ENCODE measurements at regions not wholly inside any gene's neighbourhood (a gene's known extent, or its start where the extent isn't known, plus 50 kb on each side); places are given as distances from the start of the nearest gene placed in this dataset.

DNA sequence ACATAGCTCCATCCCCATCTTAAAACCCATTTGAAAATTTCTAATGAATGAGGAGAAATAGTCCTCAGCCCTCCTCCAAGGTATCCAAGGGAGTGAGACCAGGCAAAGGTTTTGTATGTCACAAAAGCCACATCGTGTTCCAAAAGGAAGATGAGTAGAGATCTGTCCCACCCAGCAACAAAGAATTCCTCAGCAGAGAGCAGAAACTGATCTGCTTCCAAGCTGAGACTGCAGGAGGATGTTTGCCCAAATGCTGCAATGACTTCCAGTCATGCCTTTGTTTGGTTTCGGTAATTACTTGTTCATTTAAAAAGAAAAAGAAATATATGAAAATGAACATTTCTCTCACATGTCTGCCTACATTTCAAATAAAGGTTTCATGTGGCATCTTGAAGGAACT is 186.9 kb downstream of the SETD4 start:
- in situ Hi-C loops (cut with MboI) = no loop called here
- no peak for DNase-seq
- 4 to 7% methylated on average over 2 of the region's 2 CpGs for WGBS, 2 experiments (ENCODE audit: low coverage in 1 of 2, low lambda C conversion rate in 2 of 2, missing lambda C conversion rate in 2 of 2)
- Histone ChIP-seq H3K9ac (no peak overlapping the region), H3K4me2 (ENCODE audit: unreplicated experiment) (no peak overlapping the region), H2AFZ (no peak overlapping the region), H3K79me2 (ENCODE audit: insufficient read depth) (no peaks in the 10 kb centered on the region), H4K20me1 (ENCODE audit: insufficient read depth) (no peaks in the 10 kb centered on the region), H3K27ac (no peak overlapping the region), H3K4me3 (no peak overlapping the region), H3K4me1 (ENCODE audit: insufficient read depth) (no peaks in the 10 kb centered on the region), H3K9me2 (ENCODE audit: insufficient read depth) (no peaks in the 10 kb centered on the region), H3K36me3 (ENCODE audit: low read depth) (no peaks in the 10 kb centered on the region), H3K9me3 (ENCODE audit: low read depth) (no peaks in the 10 kb centered on the region), H3F3A (ENCODE audit: insufficient read depth) (no peaks in the 10 kb centered on the region), H3K27me3 (replicated peaks; ENCODE audit: insufficient read depth) (peaks cover 15% of the 10 kb centered on the region)
- no peak for TF ChIP-seq EZH2 (IDR thresholded peaks at IDR 0.05; ENCODE audit: insufficient read depth, poor library complexity, severe bottlenecking)
- no peak for TF ChIP-seq EZH2phosphoT487 (IDR thresholded peaks at IDR 0.05; ENCODE audit: insufficient read depth, low read depth)

GRCh38 chr21:35871906-35872305 is 188.4 kb downstream of the SETD4 start:
- Histone ChIP-seq H3K9me2 (ENCODE audit: insufficient read depth) (no peaks in the 10 kb centered on the region), H3K4me1 (ENCODE audit: insufficient read depth) (no peaks in the 10 kb centered on the region), H2AFZ (no peak overlapping the region), H3K79me2 (ENCODE audit: insufficient read depth) (no peaks in the 10 kb centered on the region), H3F3A (ENCODE audit: insufficient read depth) (no peaks in the 10 kb centered on the region), H4K20me1 (ENCODE audit: insufficient read depth) (no peaks in the 10 kb centered on the region), H3K4me2 (ENCODE audit: unreplicated experiment) (no peak overlapping the region), H3K9me3 (ENCODE audit: low read depth) (no peaks in the 10 kb centered on the region), H3K9ac (no peak overlapping the region), H3K27me3 (replicated peaks; ENCODE audit: insufficient read depth) (peaks cover 15% of the 10 kb centered on the region), H3K36me3 (ENCODE audit: low read depth) (no peaks in the 10 kb centered on the region), H3K4me3 (no peak overlapping the region), H3K27ac (no peak overlapping the region)
- no peak for TF ChIP-seq EZH2phosphoT487 (IDR thresholded peaks at IDR 0.05; ENCODE audit: insufficient read depth, low read depth)
- TF ChIP-seq EZH2 (IDR thresholded peaks at IDR 0.05; ENCODE audit: insufficient read depth, poor library complexity, severe bottlenecking) = no peak
- DNase-seq = no peak
- in situ Hi-C loops (cut with MboI) = no loop called here
- WGBS, 2 experiments (ENCODE audit: low coverage in 1 of 2, low lambda C conversion rate in 2 of 2, missing lambda C conversion rate in 2 of 2) = 85 to 89% methylated on average over 2 of the region's 2 CpGs

DNA sequence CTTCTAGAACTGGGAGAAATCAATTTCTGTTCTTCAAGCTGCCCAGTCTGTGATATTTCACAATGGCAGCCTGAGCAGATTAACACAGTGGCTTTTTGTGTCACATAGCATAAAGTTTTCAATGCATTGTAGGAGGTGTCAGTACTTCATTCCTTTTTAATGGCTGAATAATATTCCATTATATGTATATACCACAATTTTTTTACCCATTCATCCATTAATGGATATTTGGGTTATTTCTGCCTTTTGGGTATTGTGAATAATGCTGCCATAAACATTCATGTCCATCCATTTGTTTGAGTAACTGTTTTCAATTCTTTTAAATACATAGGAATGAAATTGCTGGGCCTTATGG is 191.5 kb downstream of the SETD4 start:
- H3K27me3 ChIP-seq (replicated peaks; ENCODE audit: insufficient read depth) = peaks cover 15% of the 10 kb centered on the region; the same call in 1 of the 2 replicates
- H3K4me3 ChIP-seq = no peak overlapping the region
- H3F3A ChIP-seq (ENCODE audit: insufficient read depth) = no peaks in the 10 kb centered on the region
- H4K20me1 ChIP-seq (ENCODE audit: insufficient read depth) = no peaks in the 10 kb centered on the region
- no peaks in the 10 kb centered on the region for H3K4me1 ChIP-seq (ENCODE audit: insufficient read depth)
- in situ Hi-C loops (cut with MboI) = no loop called here
- no peak for TF ChIP-seq EZH2phosphoT487 (IDR thresholded peaks at IDR 0.05; ENCODE audit: insufficient read depth, low read depth)
- TF ChIP-seq EZH2 (IDR thresholded peaks at IDR 0.05; ENCODE audit: insufficient read depth, poor library complexity, severe bottlenecking) = no peak
- no peaks in the 10 kb centered on the region for H3K36me3 ChIP-seq (ENCODE audit: low read depth)
- H3K27ac ChIP-seq = no peak overlapping the region
- no peak overlapping the region for H3K4me2 ChIP-seq (ENCODE audit: unreplicated experiment)
- no peaks in the 10 kb centered on the region for H3K79me2 ChIP-seq (ENCODE audit: insufficient read depth)
- DNase-seq = no peak
- H3K9ac ChIP-seq = no peak overlapping the region
- H3K9me2 ChIP-seq (ENCODE audit: insufficient read depth) = no peaks in the 10 kb centered on the region
- no peak overlapping the region for H2AFZ ChIP-seq
- no peaks in the 10 kb centered on the region for H3K9me3 ChIP-seq (ENCODE audit: low read depth)

- no peaks in the 10 kb centered on the region for H3K4me1 ChIP-seq (ENCODE audit: insufficient read depth)
- no peaks in the 10 kb centered on the region for H3K79me2 ChIP-seq (ENCODE audit: insufficient read depth)
- in situ Hi-C loops (cut with MboI) = no loop called here
- H4K20me1 ChIP-seq (ENCODE audit: insufficient read depth) = no peaks in the 10 kb centered on the region
- H3K4me2 ChIP-seq (ENCODE audit: unreplicated experiment) = no peak overlapping the region
- H3K27ac ChIP-seq = no peak overlapping the region
- no peak overlapping the region for H2AFZ ChIP-seq
- TF ChIP-seq EZH2 (IDR thresholded peaks at IDR 0.05; ENCODE audit: insufficient read depth, poor library complexity, severe bottlenecking) (no peak), EZH2phosphoT487 (IDR thresholded peaks at IDR 0.05; ENCODE audit: insufficient read depth, low read depth) (no peak)
- H3K9me3 ChIP-seq (ENCODE audit: low read depth) = no peaks in the 10 kb centered on the region
- H3K9ac ChIP-seq = no peak overlapping the region
- H3K4me3 ChIP-seq = no peak overlapping the region
- H3K36me3 ChIP-seq (ENCODE audit: low read depth) = no peaks in the 10 kb centered on the region
- 0 out of 2 replicates have a peak, but pooled peaks cover 9% of the 10 kb centered on the region for H3K27me3 ChIP-seq (replicated peaks; ENCODE audit: insufficient read depth)
- DNase-seq = peak; percentile 23
- 57 to 58% methylated on average over 10 of the region's 10 CpGs for WGBS, 2 experiments (ENCODE audit: low coverage in 1 of 2, low lambda C conversion rate in 2 of 2, missing lambda C conversion rate in 2 of 2)
- no peaks in the 10 kb centered on the region for H3F3A ChIP-seq (ENCODE audit: insufficient read depth)
- H3K9me2 ChIP-seq (ENCODE audit: insufficient read depth) = no peaks in the 10 kb centered on the region
Observed at GRCh38 chr21:35868005-35868868, 192.1 kb downstream of the SETD4 start.
